ENCODE measurements at regions not wholly inside any gene's neighbourhood (a gene's known extent, or its start where the extent isn't known, plus 50 kb on each side); places are given as distances from the start of the nearest gene placed in this dataset.

GRCh38 chr16:7953360-7953759 lies 620.7 kb downstream of the RBFOX1 start:
- no peak for DNase-seq (ENCODE audit: low read depth in 2 of 2)
- no peak for TF ChIP-seq CTCF (IDR thresholded peaks at IDR 0.05; ENCODE audit: low read depth, low read length)
- no peak overlapping the region for H3K4me3 ChIP-seq (replicated peaks in 1 of 2; ENCODE audit: low read depth in 2 of 2, low read length in 2 of 2)

GRCh38 chr16:7946142-7946541 lies 613.5 kb downstream of the RBFOX1 start:
- no peak for TF ChIP-seq CTCF (IDR thresholded peaks at IDR 0.05; ENCODE audit: low read depth, low read length)
- H3K4me3 ChIP-seq (replicated peaks in 1 of 2; ENCODE audit: low read depth in 2 of 2, low read length in 2 of 2) = no peak overlapping the region
- no peak for DNase-seq (ENCODE audit: low read depth in 2 of 2)

GRCh38 chr16:7938175-7938574 lies 605.5 kb downstream of the RBFOX1 start:
- no peak for TF ChIP-seq CTCF (IDR thresholded peaks at IDR 0.05; ENCODE audit: low read depth, low read length)
- no peak for DNase-seq (ENCODE audit: low read depth in 2 of 2)

GRCh38 chr16:7921345-7921744 lies 588.7 kb downstream of the RBFOX1 start:
- no peak for TF ChIP-seq CTCF (IDR thresholded peaks at IDR 0.05; ENCODE audit: low read depth, low read length)
- no peak overlapping the region for H3K4me3 ChIP-seq (replicated peaks in 1 of 2; ENCODE audit: low read depth in 2 of 2, low read length in 2 of 2)
- DNase-seq (ENCODE audit: low read depth in 2 of 2) = no peak

More at GRCh38 chr16:7938175-7938574, 605.5 kb downstream of the RBFOX1 start:
- no peak overlapping the region for H3K4me3 ChIP-seq (replicated peaks in 1 of 2; ENCODE audit: low read depth in 2 of 2, low read length in 2 of 2)

- no peak for DNase-seq (ENCODE audit: low read depth in 2 of 2)
- no peak overlapping the region for H3K4me3 ChIP-seq (replicated peaks in 1 of 2; ENCODE audit: low read depth in 2 of 2, low read length in 2 of 2)
- no peak for TF ChIP-seq CTCF (IDR thresholded peaks at IDR 0.05; ENCODE audit: low read depth, low read length)
These were observed 587.1 kb downstream of the RBFOX1 start for GRCh38 chr16:7919782-7920181.

GRCh38 chr16:7914748-7915147 lies 582.1 kb downstream of the RBFOX1 start:
- no peak for TF ChIP-seq CTCF (IDR thresholded peaks at IDR 0.05; ENCODE audit: low read depth, low read length)
- DNase-seq (ENCODE audit: low read depth in 2 of 2) = no peak
- H3K4me3 ChIP-seq (replicated peaks in 1 of 2; ENCODE audit: low read depth in 2 of 2, low read length in 2 of 2) = no peak overlapping the region

GRCh38 chr16:7912132-7912531 lies 579.5 kb downstream of the RBFOX1 start:
- no peak overlapping the region for H3K4me3 ChIP-seq (replicated peaks in 1 of 2; ENCODE audit: low read depth in 2 of 2, low read length in 2 of 2)
- no peak for TF ChIP-seq CTCF (IDR thresholded peaks at IDR 0.05; ENCODE audit: low read depth, low read length)
- DNase-seq (ENCODE audit: low read depth in 2 of 2) = no peak
